Liver (tissue), 3 donors: ENCODE measurements at regions not wholly inside any gene's neighbourhood (a gene's known extent, or its start where the extent isn't known, plus 50 kb on each side); places are given as distances from the start of the nearest gene placed in this dataset.

Experiments used
- CTCF ChIP-seq: fragments of 150-350 bp; IDR thresholded peaks from 2 replicates; pipeline ENCODE4 v1.5.1; 2017; ENCODE audit warnings: improper control_type of control experiment, low read depth, low read length; ENCODE audit not compliant: missing input control
- GABPA ChIP-seq, 2 donors: IDR thresholded peaks in 1 of 2; conservative IDR thresholded peaks in 1 of 2; 2 replicates each; pipeline ENCODE4 v1.6.1; 2016; ENCODE audit warnings: antibody characterized with exemption in 2 of 2, mild to moderate bottlenecking in 1 of 2, moderate library complexity in 1 of 2
- MAX ChIP-seq: IDR thresholded peaks from 2 replicates; pipeline ENCODE4 v1.6.1; 2016; ENCODE audit warnings: antibody characterized with exemption
- REST ChIP-seq: IDR thresholded peaks from 2 replicates; pipeline ENCODE4 v1.6.1; 2016; ENCODE audit warnings: antibody characterized with exemption, mild to moderate bottlenecking
- SP1 ChIP-seq: IDR thresholded peaks from 2 replicates; pipeline ENCODE4 v1.6.1; 2018; ENCODE audit warnings: antibody characterized with exemption, mild to moderate bottlenecking
- TAF1 ChIP-seq: conservative IDR thresholded peaks from 2 replicates; pipeline ENCODE4 v1.6.1; 2016; ENCODE audit warnings: antibody characterized with exemption, mild to moderate bottlenecking
- YY1 ChIP-seq: IDR thresholded peaks from 2 replicates; pipeline ENCODE4 v1.6.1; 2016; ENCODE audit warnings: antibody characterized with exemption, mild to moderate bottlenecking
- donor health status: healthy.
- donor health status: healthy.

GRCh38 chr16:86300746-86301481 is 209.4 kb upstream of the FOXF1 start:
- no peak for TF ChIP-seq YY1
- no peak for TF ChIP-seq GABPA (IDR thresholded peaks at IDR 0.05 in 1 of 2, conservative IDR thresholded peaks at IDR 0.05 in 1 of 2)
- TF ChIP-seq REST, result no peak
- no peak for TF ChIP-seq CTCF
- TF ChIP-seq TAF1, result no peak
- no peak for TF ChIP-seq SP1
- no peak for TF ChIP-seq MAX
